ENCODE measurements at regions not wholly inside any gene's neighbourhood (a gene's known extent, or its start where the extent isn't known, plus 50 kb on each side); places are given as distances from the start of the nearest gene placed in this dataset.

- Histone ChIP-seq H3K4me3 (no peak overlapping the region), H3K9me3 (no peaks in the 10 kb centered on the region), H3K27ac (no peak overlapping the region), H3K36me3 (no peaks in the 10 kb centered on the region), H3K27me3 (replicated peaks; ENCODE audit: insufficient read depth) (no peaks in the 10 kb centered on the region), H3K4me1 (ENCODE audit: control insufficient read depth in 1 of 2, low read depth in 2 of 2) (no peaks in the 10 kb centered on the region)
- no peak for ATAC-seq (ENCODE audit: insufficient number of reproducible peaks, low FRiP score, low read depth)
- no peak for DNase-seq (ENCODE audit: low spot score)
- TF ChIP-seq, protein P1, sequence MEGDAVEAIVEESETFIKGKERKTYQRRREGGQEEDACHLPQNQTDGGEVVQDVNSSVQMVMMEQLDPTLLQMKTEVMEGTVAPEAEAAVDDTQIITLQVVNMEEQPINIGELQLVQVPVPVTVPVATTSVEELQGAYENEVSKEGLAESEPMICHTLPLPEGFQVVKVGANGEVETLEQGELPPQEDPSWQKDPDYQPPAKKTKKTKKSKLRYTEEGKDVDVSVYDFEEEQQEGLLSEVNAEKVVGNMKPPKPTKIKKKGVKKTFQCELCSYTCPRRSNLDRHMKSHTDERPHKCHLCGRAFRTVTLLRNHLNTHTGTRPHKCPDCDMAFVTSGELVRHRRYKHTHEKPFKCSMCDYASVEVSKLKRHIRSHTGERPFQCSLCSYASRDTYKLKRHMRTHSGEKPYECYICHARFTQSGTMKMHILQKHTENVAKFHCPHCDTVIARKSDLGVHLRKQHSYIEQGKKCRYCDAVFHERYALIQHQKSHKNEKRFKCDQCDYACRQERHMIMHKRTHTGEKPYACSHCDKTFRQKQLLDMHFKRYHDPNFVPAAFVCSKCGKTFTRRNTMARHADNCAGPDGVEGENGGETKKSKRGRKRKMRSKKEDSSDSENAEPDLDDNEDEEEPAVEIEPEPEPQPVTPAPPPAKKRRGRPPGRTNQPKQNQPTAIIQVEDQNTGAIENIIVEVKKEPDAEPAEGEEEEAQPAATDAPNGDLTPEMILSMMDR (IDR thresholded peaks at IDR 0.05): no peak
These were observed 202.3 kb upstream of the IGF1 start for GRCh38 chr12:102682366-102683289.

DNA sequence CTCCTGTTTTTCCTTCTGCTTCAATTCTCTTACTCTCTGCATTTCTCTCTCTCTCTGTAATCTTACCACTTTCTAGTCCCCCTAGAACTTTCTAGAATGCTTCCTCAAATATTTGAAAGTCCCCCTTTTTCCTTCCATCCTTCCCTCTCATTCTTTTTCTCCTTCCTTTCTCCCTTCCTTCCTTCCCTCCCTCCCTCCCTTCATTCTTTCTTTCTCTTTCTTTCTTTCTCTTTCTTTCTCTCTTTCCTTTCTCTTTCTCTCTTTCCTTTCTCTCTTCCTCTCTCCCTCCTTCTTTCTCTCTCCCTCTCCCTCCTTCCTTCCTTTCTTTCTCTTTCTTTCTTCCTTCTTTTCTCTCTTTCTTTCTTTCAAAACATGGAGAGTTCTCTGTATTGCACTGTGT is 201.4 kb upstream of the IGF1 start:
- H3K4me1 ChIP-seq (ENCODE audit: control insufficient read depth in 1 of 2, low read depth in 2 of 2): no peaks in the 10 kb centered on the region
- no peak for DNase-seq (ENCODE audit: low spot score)
- ATAC-seq (ENCODE audit: insufficient number of reproducible peaks, low FRiP score, low read depth): no peak
- no peak overlapping the region for H3K4me3 ChIP-seq
- TF ChIP-seq, protein P1 (IDR thresholded peaks at IDR 0.05): no peak
- H3K9me3 ChIP-seq: no peaks in the 10 kb centered on the region
- no peaks in the 10 kb centered on the region for H3K27me3 ChIP-seq (replicated peaks; ENCODE audit: insufficient read depth)
- H3K27ac ChIP-seq: no peak overlapping the region
- no peaks in the 10 kb centered on the region for H3K36me3 ChIP-seq

- ATAC-seq (ENCODE audit: insufficient number of reproducible peaks, low FRiP score, low read depth) (no peak), DNase-seq (ENCODE audit: low spot score) (no peak)
- Histone ChIP-seq H3K36me3 (no peaks in the 10 kb centered on the region), H3K9me3 (no peaks in the 10 kb centered on the region), H3K4me1 (ENCODE audit: control insufficient read depth in 1 of 2, low read depth in 2 of 2) (no peaks in the 10 kb centered on the region), H3K27me3 (replicated peaks; ENCODE audit: insufficient read depth) (no peaks in the 10 kb centered on the region), H3K27ac (no peak overlapping the region), H3K4me3 (no peak overlapping the region)
- TF ChIP-seq, protein P1 (IDR thresholded peaks at IDR 0.05): no peak
These were observed 200.9 kb upstream of the IGF1 start for GRCh38 chr12:102681309-102681708.

DNA sequence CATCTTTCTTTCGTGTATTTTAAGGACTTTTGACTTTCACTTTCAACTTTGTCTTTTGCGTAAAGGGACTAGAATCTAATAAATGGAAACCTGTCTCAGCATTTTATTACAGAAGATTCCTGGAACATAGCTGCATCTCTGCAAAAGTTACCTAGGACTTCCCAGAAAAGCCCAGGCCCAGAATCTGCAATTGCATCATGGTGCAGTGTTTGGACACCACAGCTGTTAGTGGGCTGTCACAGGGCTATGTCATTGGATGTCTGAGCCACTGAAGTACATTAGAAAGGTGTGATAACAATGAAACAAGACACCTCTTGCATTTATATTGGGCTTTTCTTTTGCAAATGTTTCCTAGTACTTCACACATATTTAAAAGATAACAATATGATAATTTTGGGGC is 199.9 kb upstream of the IGF1 start:
- no peaks in the 10 kb centered on the region for H3K4me1 ChIP-seq (ENCODE audit: control insufficient read depth in 1 of 2, low read depth in 2 of 2)
- ATAC-seq (ENCODE audit: insufficient number of reproducible peaks, low FRiP score, low read depth) (no peak), DNase-seq (ENCODE audit: low spot score) (no peak)
- H3K27me3 ChIP-seq (replicated peaks; ENCODE audit: insufficient read depth): no peaks in the 10 kb centered on the region
- no peaks in the 10 kb centered on the region for H3K9me3 ChIP-seq
- no peak overlapping the region for H3K27ac ChIP-seq
- H3K4me3 ChIP-seq: no peak overlapping the region
- TF ChIP-seq, protein P1 (IDR thresholded peaks at IDR 0.05): no peak
- H3K36me3 ChIP-seq: no peaks in the 10 kb centered on the region

DNA sequence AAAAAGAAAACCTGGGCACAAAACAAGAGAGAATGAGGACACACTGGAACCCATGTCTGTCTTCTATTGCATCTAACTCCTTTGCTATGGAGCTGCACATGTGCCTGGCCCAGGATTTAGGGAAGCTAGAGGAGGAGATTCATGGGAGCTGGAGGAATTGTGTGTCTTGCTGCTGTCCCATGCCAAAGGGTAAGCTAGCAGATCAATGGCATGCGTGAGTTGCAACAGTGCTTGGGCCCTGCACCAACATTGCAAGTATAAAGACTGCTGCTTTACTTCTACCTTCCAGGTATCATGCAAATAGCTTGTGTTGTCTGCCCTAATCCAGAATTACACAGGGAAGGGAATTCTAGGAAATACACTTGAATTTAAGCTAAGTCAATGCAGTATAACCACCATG is 196.4 kb upstream of the IGF1 start:
- Histone ChIP-seq H3K36me3 (no peaks in the 10 kb centered on the region), H3K9me3 (no peaks in the 10 kb centered on the region), H3K27me3 (replicated peaks; ENCODE audit: insufficient read depth) (no peaks in the 10 kb centered on the region), H3K4me3 (no peak overlapping the region), H3K27ac (no peak overlapping the region), H3K4me1 (ENCODE audit: control insufficient read depth in 1 of 2, low read depth in 2 of 2) (no peaks in the 10 kb centered on the region)
- no peak for DNase-seq (ENCODE audit: low spot score)
- no peak for ATAC-seq (ENCODE audit: insufficient number of reproducible peaks, low FRiP score, low read depth)
- TF ChIP-seq, protein P1 (IDR thresholded peaks at IDR 0.05): no peak

Measured in thoracic aorta (tissue), 2 donors.